ENCODE measurements at regions not wholly inside any gene's neighbourhood (a gene's known extent, or its start where the extent isn't known, plus 50 kb on each side); places are given as distances from the start of the nearest gene placed in this dataset.

DNA sequence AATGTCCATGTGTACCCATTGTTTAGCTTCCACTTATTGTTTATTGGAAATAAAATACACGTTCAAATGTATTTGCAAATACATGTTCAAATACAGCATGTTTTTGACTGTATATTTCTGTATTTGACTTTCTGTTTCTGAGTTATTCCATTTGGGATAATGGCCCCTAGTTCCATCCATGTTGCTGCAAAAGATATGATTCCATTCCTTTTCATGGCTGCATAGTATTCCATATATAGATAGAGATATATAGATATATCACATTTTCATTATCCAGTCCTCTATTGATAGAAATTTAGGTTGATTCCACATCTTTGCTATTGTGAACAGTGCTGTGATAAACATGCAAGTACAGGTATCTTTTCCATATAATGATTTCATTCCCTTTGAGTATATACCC is 241.4 kb upstream of the SOX2 start (continued):
- no peak for TF ChIP-seq KDM4A (IDR thresholded peaks at IDR 0.05; ENCODE audit: low read depth, low read length, severe bottlenecking)
